ENCODE measurements at regions not wholly inside any gene's neighbourhood (a gene's known extent, or its start where the extent isn't known, plus 50 kb on each side); places are given as distances from the start of the nearest gene placed in this dataset.
A peak's percentile ranks its signal among the peaks of the same experiment; 100 is the strongest.

- no peak for TF ChIP-seq ELK1 (IDR thresholded peaks at IDR 0.05; ENCODE audit: borderline replicate concordance, low read depth, low read length)
Observed at GRCh38 chr12:24535334-24536069, 413.4 kb downstream of the BCAT1 start (continued).

- no peak overlapping the region for H2BK5ac ChIP-seq (ENCODE audit: low read depth, low read length, poor library complexity, severe bottlenecking)
- H3K9ac ChIP-seq (ENCODE audit: low read depth, low read length), result no peak overlapping the region
- H4K91ac ChIP-seq (ENCODE audit: insufficient read depth, low read depth, low read length), result no peak overlapping the region
- no peaks in the 10 kb centered on the region for H4K20me1 ChIP-seq (ENCODE audit: insufficient read depth, low read length)
- H2AK9ac ChIP-seq (replicated peaks; ENCODE audit: low read depth, low read length, poor library complexity), result no peak overlapping the region
- no peak overlapping the region for H3K4me3 ChIP-seq (ENCODE audit: insufficient read depth, low read depth, low read length)
- no peaks in the 10 kb centered on the region for H3K36me3 ChIP-seq (ENCODE audit: control insufficient read depth, insufficient read depth, low read length)
- no CpG with 5 or more reads among the region's 4 CpGs for WGBS, 2 experiments (ENCODE audit: extremely low coverage in 2 of 2, insufficient read length in 1 of 2)
- BruUV-seq (replicated peaks), result no TSS peak
- 0 out of 2 replicates have a peak overlapping the region, but pooled peaks have one; percentile 30 for H2BK120ac ChIP-seq (ENCODE audit: low read depth, low read length)
- no peak for ATAC-seq (ENCODE audit: low read depth)
- no peak overlapping the region for H3K27ac ChIP-seq (ENCODE audit: insufficient read depth, low read length)
- H3K27me3 ChIP-seq (ENCODE audit: control insufficient read depth, insufficient read depth, low read length), result no peaks in the 10 kb centered on the region
- peak overlapping the region; percentile 25; the same call in 1 of the 2 replicates for H3K23ac ChIP-seq (ENCODE audit: low read depth, low read length)
- peak overlapping the region; percentile 24; the same call in 1 of the 2 replicates for H3K4ac ChIP-seq (ENCODE audit: low read depth, low read length)
- no peak overlapping the region for H2AFZ ChIP-seq (replicated peaks; ENCODE audit: low read length, poor library complexity)
- no peak overlapping the region for H2AK5ac ChIP-seq (ENCODE audit: low read depth, low read length)
- peaks cover 11 to 28% of the 10 kb centered on the region in 2 experiments; a peak in 2 of 4 replicates for H3K79me1 ChIP-seq (ENCODE audit: low read depth in 1 of 2, low read length in 2 of 2)
- in situ Hi-C loops (cut with MboI; ENCODE audit: low sequenced_read_pairs) (no loop called here), intact Hi-C loops (cut with micrococcal nuclease) (no loop called here), dilution Hi-C loops (cut with HindIII; ENCODE audit: low sequenced_read_pairs, unreplicated experiment) (no loop called here)
- POLR2A ChIA-PET (ENCODE audit: unreplicated experiment), result no interaction called here
- no peak overlapping the region for H3K56ac ChIP-seq (ENCODE audit: extremely low read depth, insufficient read depth, low read length)
- H2BK20ac ChIP-seq (ENCODE audit: low read depth, low read length), result no peak overlapping the region
- H4K5ac ChIP-seq (ENCODE audit: low read depth, low read length), result peak overlapping the region; percentile 25; the same call in 1 of the 2 replicates
- CTCF ChIA-PET, result interaction anchor here (0.6 kb wide), 1 partner anchor 1908 kb away, joined by 4 read pairs; no protein-coding TSS in a partner anchor
- H3K4me1 ChIP-seq (ENCODE audit: control insufficient read depth, insufficient read depth, low read length), result peaks cover 16% of the 10 kb centered on the region
- H2BK15ac ChIP-seq (ENCODE audit: low read depth, low read length), result no peak overlapping the region
- H3K9me3 ChIP-seq (ENCODE audit: control insufficient read depth, insufficient read depth, low read length), result no peaks in the 10 kb centered on the region
- DNase-seq, result no peak
- H3K9me1 ChIP-seq (ENCODE audit: insufficient read depth, low read length), result peaks cover 3% of the 10 kb centered on the region; the same call in 1 of the 2 replicates
- no peak overlapping the region for H3K4me2 ChIP-seq (ENCODE audit: low read depth, low read length)
- peak overlapping the region; percentile 48; the same call in 1 of the 2 replicates for H3K14ac ChIP-seq (replicated peaks; ENCODE audit: low read depth, low read length)
- H3K18ac ChIP-seq (ENCODE audit: low read depth, low read length), result no peak overlapping the region
- TF ChIP-seq MAFK (IDR thresholded peaks at IDR 0.05; ENCODE audit: low read depth, low read length), result no peak
- TF ChIP-seq FOS (IDR thresholded peaks at IDR 0.05; ENCODE audit: low read depth, low read length), result no peak
- TF ChIP-seq MAZ (IDR thresholded peaks at IDR 0.05; ENCODE audit: borderline replicate concordance, low read depth, low read length), result no peak
- TF ChIP-seq RFX5 (IDR thresholded peaks at IDR 0.05; ENCODE audit: low read depth, low read length), result no peak
- TF ChIP-seq RCOR1 (IDR thresholded peaks at IDR 0.05; ENCODE audit: insufficient replicate concordance, low read length), result no peak
- no peak overlapping the region for H4K8ac ChIP-seq (ENCODE audit: low read depth in 2 of 2, low read length in 2 of 2)
Observed at GRCh38 chr12:24534622-24535021, 414.3 kb downstream of the BCAT1 start.

All from IMR-90 (cell line).